Central memory CD4-positive, alpha-beta T cell (primary cell): ENCODE measurements at regions not wholly inside any gene's neighbourhood (a gene's known extent, or its start where the extent isn't known, plus 50 kb on each side); places are given as distances from the start of the nearest gene placed in this dataset.

ENCODE experiments used
- DNase-seq: peaks from one replicate; pipeline ENCODE4 v3.0.0; 2022

DNA sequence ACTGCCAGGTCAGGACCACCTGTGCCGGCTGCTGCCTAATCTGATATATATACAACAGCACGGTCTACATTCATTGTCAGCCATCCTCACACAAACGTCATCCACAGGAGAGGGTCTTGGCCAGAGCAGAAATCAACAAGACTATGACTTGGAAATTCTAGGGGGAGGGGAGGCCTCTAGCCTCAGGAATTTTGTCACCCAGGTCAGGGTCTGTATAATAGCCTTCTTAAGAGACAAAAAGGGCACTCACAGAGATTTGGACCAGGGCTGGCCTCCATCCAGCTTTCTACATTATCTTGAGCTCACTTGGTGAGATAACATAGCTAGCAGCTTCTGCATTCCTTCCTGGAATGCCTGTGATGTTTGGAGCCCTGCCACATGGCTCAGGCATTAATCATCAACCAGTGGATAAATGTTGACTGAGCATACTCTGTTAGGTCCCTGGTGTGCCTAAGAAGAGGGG, 50.4 kb upstream of the CTIF start:
- DNase-seq, result no peak

DNA sequence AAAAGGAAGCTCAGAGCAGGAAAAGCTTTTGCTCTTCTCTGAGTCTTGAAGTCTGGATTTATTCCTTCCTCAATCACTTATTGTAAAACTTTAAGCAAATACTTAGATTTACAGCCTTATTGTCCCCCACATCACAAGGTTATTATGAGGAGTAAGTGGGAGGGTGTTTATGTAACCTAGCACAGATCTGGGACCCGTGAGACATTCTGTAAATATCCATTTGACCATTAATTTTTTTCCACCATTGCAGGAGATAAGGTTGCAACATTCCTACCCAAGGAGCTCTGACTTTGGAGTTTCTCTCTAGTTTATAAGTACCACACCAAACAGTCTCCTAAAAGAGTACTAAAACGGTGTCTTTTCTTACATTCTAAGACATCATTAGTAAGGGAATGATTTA, 52.1 kb upstream of the CTIF start:
- no peak for DNase-seq

DNA sequence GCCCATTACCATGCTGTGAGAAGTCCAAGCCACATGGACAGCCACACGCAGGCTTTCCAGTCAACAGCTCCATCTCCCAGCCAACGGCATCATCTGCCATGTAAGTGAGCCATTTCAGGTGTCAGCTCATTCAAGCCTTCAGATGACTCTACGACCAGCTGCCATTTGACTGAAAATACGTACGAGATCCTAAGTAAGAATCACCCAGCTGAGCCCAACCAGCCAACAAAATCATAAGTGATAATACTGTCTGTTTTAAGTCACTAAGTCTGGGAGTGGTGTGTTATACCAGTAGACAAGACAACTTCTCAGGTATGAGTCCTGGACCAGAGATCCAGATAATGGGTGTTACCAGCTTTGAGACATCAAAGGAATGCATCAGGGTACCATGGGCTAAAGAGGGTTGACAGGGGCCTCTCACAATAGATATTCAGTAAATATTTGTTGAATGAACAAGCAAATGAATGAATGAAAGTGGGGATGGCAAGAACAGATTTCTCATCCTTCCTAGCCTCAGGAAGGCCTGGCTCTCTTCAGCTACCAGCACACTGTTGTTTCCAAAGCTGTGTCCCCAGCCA, 52.9 kb upstream of the CTIF start:
- no peak for DNase-seq

- DNase-seq, result no peak
Observed at GRCh38 chr18:48481092-48481491, 57.7 kb upstream of the CTIF start.

DNA sequence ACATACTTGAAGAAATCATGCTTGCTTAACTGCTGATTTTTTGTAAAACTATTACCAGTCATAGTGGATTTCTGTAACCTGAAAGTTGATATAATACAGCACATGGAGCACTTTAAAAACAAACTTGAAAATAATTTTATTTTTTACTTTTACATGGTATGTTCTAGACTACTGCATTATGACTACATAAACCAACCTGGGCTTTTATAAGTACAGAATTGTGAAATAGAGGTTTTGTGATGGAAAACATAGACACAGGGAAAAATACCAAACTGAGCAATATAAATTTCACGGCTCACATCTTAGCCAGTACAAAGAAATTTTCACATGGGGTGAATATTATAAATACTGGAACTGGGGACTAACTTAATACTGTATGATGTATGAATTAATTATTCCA, 59.3 kb upstream of the CTIF start:
- no peak for DNase-seq

GRCh38 chr18:48477348-48477747, 61.5 kb upstream of the CTIF start:
- DNase-seq, result no peak

GRCh38 chr18:48476550-48476917, 62.3 kb upstream of the CTIF start:
- DNase-seq, result no peak

DNA sequence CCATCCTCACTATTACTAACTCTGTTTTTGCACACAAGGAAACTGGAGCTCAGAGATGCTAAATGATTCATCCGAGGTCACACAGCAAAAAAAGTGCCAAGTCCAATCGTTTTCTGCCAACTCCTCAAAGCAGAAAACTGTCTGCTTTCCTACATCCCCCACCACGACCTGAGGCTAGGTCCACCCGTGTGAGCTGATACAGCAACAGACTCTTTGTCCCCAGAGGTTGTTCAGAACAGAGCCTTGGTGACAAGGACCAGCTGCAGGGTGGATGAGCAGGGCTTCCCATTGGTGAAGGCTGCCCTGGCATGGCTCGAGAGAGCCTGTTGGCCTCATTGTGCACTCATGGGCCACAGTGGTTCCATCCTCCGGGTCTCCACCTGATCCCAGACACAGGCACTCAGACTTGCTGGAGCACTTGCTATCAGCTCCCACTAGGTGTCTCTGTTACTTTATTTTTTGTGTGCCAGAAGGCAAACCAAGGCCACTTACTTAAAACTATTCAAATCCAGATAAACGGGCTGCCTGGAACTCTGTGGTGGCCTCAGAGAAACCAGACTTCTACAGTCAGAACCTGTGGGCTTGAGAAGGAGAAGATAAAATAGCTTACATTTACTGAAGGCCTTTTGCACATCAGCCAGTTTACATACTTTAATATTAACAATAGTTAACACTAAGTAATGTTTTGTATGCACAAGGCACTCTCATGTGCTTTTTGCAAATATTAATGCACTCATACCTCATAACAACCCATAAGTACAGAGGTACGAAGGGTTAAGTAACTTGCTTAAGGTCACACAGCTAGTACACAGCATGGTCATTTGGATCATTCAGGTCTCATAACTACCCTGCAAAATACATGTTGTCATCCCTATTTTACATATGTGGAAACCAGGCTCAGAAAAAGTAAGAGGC, 62.9 kb upstream of the CTIF start:
- DNase-seq, result peak; percentile 29

GRCh38 chr18:48473816-48474215, 64.6 kb upstream of the ZBTB7C start:
- no peak for DNase-seq

DNA sequence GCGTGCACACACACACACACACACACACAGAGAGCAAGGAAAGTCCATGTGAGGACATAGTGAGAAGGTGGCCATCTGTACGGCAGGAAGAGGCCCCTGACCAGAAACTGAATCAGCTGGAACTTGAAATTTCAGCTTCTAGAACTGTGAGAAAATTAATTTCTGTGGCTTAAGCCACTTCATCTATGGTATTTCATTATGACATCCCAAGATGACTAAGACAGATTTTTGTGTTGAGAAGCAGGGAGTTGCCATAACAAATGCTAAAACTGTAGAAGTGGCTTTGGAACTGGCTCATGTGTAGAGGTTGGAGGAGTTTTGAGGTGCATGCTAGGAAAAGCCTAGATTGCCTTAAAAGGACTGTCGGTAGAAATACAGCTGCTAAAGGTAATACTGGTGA, 63.4 kb upstream of the ZBTB7C start:
- DNase-seq, result no peak

- DNase-seq, result no peak
Observed at GRCh38 chr18:48470484-48471180, 61.4 kb upstream of the ZBTB7C start.

- DNase-seq, result no peak
Observed at GRCh38 chr18:48468151-48468550, 59.0 kb upstream of the ZBTB7C start.

- no peak for DNase-seq
Observed at GRCh38 chr18:48467231-48467630, 58.0 kb upstream of the ZBTB7C start.

DNA sequence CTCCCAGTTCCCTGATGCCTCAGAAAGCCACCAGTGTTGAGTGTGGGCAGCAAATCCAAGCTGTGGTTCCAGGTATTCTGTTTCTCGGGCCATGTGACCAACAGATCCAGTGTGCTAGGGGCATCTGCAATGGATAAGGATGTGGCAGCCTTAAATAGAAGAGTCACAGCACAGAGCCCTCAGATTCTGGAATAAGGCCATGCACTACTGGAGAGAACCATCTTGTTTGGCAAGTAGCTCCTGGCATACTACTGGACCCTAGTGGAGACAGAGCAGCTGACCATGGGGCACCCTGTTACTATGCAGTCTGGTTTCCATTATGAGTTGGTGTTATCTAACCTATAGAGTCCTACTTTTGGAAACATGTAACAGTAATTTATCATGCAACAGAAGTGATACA, 53.3 kb upstream of the ZBTB7C start:
- DNase-seq, result no peak

- no peak for DNase-seq
Observed at GRCh38 chr18:48460929-48461583, 51.9 kb upstream of the ZBTB7C start.

DNA sequence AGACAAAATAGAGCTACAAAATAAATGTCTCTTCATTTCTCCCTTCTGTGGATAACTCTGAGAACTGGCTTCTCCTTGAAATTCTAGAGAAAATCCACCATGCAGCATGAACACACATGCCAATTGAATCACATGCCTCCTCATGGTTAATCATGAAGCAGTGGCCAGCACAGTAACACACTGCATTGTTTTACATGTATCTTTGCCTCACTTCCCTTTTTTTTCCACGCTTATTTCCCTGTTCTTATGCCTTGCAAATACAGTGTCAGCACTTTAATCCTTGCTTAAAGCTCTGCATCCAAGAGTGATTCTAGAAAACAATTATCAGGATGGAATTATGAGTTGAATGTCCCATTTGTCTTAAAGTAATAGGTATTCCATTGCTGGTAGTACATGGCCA, 50.3 kb upstream of the ZBTB7C start:
- no peak for DNase-seq

GRCh38 chr18:48459016-48459415, 49.8 kb upstream of the ZBTB7C start:
- DNase-seq, result no peak
